ENCODE measurements at regions not wholly inside any gene's neighbourhood (a gene's known extent, or its start where the extent isn't known, plus 50 kb on each side); places are given as distances from the start of the nearest gene placed in this dataset.

DNA sequence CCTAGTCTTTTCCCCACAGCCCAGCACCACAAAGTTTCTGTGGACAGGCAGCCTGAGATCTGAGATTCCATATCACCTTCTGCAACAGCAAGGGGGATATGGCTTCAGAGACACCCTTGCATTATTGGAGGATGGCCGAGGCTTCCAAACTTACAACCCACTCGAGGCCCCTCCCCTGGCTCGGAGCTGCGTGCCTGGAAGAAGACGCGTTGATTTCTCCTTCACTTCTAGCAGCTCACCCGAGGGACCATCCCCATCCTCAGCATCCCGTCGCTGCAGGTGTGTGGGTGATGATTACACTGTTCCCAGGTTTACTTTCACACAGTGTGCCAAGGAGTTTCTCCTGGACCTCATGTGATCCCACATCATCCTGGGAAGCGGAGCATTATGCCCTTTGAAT, 277.9 kb downstream of the MATN1 start:
- TF ChIP-seq, protein P1, sequence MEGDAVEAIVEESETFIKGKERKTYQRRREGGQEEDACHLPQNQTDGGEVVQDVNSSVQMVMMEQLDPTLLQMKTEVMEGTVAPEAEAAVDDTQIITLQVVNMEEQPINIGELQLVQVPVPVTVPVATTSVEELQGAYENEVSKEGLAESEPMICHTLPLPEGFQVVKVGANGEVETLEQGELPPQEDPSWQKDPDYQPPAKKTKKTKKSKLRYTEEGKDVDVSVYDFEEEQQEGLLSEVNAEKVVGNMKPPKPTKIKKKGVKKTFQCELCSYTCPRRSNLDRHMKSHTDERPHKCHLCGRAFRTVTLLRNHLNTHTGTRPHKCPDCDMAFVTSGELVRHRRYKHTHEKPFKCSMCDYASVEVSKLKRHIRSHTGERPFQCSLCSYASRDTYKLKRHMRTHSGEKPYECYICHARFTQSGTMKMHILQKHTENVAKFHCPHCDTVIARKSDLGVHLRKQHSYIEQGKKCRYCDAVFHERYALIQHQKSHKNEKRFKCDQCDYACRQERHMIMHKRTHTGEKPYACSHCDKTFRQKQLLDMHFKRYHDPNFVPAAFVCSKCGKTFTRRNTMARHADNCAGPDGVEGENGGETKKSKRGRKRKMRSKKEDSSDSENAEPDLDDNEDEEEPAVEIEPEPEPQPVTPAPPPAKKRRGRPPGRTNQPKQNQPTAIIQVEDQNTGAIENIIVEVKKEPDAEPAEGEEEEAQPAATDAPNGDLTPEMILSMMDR (IDR thresholded peaks at IDR 0.05) = no peak
- TF ChIP-seq POLR2A (IDR thresholded peaks at IDR 0.05; ENCODE audit: low read depth) (no peak), POLR2AphosphoS5 (IDR thresholded peaks at IDR 0.05) (no peak)

Measured in esophagus muscularis mucosa (tissue), 3 donors.